HEK293T (cell line): ENCODE measurements at regions not wholly inside any gene's neighbourhood (a gene's known extent, or its start where the extent isn't known, plus 50 kb on each side); places are given as distances from the start of the nearest gene placed in this dataset.

Source experiments
- FOXA1 ChIP-seq: fragments of 450-650 bp; IDR thresholded peaks from 2 replicates; pipeline ENCODE4 v1.6.1; 2016; ENCODE audit warnings: mild to moderate bottlenecking
- FOXM1 ChIP-seq: fragments of 450-650 bp; IDR thresholded peaks from 2 replicates; pipeline ENCODE4 v1.6.1; 2017; ENCODE audit warnings: mild to moderate bottlenecking, borderline replicate concordance

DNA sequence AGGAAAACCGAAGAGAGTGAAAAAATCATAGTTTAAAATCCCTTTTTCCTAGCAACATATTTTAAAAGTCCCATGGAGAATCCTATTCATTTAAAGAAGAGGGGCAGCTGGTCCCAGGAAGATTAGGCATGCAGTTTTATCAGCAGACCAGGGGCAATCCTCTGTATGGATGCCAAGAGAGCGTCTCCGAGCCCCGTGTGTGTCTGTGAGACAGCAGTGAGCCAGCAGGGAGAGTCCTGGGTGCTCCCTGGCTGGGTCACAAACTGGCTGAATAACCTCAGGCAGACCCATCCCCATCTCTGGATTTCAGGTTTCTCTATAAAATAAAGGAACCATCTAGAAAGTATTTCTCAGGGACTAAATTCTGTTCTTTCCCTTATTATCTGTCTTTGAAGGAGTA lies 128.2 kb upstream of the RIOK3 start:
- TF ChIP-seq FOXM1 (no peak), FOXA1 (no peak)
